ENCODE measurements at regions not wholly inside any gene's neighbourhood (a gene's known extent, or its start where the extent isn't known, plus 50 kb on each side); places are given as distances from the start of the nearest gene placed in this dataset.
A peak's percentile ranks its signal among the peaks of the same experiment; 100 is the strongest.
"Not testable (repeated sequence)": the region's sequence is repeated elsewhere in the genome, so short reads cannot be mapped to it uniquely, and the experiment has no call there.

GRCh38 chr7:33781796-33782195, 123.5 kb upstream of the BMPER start:
- DNase-seq (ENCODE audit: low read depth, low spot score): no peak

DNA sequence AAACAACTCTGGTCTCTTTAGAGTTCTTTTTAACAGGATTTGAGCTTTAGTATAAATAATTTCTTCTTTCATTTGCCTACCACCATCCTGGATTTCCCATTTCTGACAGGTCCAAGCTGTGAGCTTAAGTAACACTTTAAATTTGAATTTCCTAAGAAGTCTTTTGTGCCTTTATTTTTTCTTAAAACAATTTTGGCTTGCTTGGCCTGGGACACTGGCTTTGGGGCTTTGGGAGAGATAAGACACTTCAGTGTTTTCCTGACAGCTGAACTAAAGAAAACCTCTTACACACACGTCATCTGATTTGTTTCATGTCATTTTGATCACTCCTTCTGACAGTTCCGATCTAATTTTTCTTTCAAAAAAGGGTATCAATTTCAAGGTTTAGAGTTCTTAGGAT, 121.3 kb upstream of the BMPER start:
- no peak for DNase-seq (ENCODE audit: low read depth, low spot score)

- no peak for DNase-seq (ENCODE audit: low read depth, low spot score)
Observed at GRCh38 chr7:33788531-33788930, 116.8 kb upstream of the BMPER start.

- no peak for DNase-seq (ENCODE audit: low read depth, low spot score)
Observed at GRCh38 chr7:33789871-33790630, 115.3 kb upstream of the BMPER start.

DNA sequence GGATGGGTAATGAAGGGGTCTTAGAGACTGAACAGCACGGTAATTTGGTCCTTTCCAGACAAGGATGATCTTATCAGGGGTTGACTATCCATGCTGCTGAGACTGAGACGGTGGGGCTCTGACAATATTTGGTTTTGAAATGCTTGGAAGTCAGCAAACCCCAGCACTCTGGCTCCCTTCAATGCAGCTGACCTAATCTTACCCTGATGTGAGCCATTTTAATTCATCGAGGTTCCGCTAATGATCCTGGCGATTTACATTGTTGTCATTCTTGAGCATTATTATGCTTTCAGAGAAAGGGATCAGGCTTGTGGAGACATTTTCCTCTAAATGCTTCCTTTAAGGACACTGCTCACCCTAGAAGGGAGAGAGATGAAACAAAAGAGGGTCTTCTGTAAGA, 114.6 kb upstream of the BMPER start:
- DNase-seq (ENCODE audit: low read depth, low spot score): peak; percentile 31

GRCh38 chr7:33792041-33792440, 113.3 kb upstream of the BMPER start:
- DNase-seq (ENCODE audit: low read depth, low spot score): no peak

- DNase-seq (ENCODE audit: low read depth, low spot score): no peak
Observed at GRCh38 chr7:33792547-33793105, 112.7 kb upstream of the BMPER start.

GRCh38 chr7:33793616-33794015, 111.7 kb upstream of the BMPER start:
- DNase-seq (ENCODE audit: low read depth, low spot score): no peak

GRCh38 chr7:33794419-33794818, 110.9 kb upstream of the BMPER start:
- DNase-seq (ENCODE audit: low read depth, low spot score): no peak

DNA sequence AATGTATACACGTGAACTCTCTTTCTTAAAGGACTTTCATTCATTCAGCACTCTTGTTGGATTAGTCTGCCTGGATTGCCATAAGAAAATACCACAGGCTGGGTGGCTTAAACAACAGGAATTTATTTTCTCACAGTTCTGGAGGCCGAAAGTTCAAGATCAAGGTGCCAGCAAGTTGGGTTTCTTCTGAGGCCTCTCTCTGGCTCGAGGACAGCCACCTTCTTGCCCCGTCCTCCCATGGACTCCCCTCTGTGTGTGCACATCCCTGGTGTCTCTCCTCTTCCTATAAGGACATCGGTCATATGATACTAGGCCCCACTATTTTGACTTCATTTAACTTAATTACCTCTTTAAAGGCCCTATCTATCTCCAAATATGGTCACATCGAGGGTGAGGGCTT, 110.4 kb upstream of the BMPER start:
- no peak for DNase-seq (ENCODE audit: low read depth, low spot score)

DNA sequence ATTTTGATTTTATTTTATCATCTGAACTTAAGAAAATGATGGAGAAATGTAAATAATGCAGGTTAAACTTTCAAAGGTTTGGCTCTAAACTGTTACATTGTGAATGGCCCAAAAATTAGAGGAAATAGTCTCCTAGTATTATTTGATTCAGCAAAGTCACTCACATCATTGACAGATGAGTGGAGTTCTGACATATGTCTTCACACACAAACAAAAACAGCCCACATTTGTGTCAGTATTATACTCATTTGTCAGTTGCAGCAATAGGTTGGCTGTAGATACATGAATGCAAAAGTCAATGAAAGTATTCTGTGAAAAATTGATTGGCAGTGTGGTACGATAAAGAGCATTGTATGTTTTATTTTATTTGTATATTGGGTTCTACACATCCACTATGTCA, 108.8 kb upstream of the BMPER start:
- no peak for DNase-seq (ENCODE audit: low read depth, low spot score)

DNA sequence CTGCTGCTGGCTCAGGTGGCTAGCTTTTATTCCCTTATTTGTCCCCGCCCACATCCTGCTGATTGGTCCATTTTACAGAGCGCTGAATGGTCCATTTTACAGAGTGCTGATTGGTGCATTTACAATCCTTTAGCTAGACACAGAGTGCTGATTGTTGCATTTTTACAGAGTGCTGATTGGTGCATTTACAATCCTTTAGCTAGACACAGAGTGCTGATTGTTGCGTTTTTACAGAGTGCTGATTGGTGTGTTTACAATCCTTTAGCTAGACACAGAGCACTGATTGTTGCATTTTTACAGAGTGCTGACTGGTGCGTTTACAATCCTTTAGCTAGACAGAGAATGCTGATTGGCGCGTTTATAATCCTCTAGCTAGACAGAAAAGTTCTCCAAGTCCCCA, 107.8 kb upstream of the BMPER start:
- DNase-seq (ENCODE audit: low read depth, low spot score): not testable (repeated sequence)

GRCh38 chr7:33798686-33799325, 106.5 kb upstream of the BMPER start:
- DNase-seq (ENCODE audit: low read depth, low spot score): peak; percentile 71

DNA sequence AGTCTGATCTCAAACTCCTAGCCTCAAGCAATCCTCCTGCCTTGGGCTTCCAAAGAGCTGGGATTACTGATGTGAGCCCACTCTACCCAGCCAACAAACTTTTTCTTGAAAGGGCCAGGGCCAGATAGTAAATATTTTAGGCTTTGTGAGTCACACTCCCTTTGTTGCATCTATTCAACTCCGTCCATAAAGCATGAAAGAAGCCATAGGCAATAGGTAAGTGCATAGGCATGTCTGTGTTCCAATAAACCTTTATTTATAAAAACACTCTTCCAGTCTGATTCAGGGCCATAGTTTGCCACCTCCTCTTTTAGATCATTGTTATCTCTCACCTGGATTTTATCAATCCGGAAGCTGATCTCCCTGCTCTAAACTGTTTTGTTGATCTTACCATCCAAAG, 105.6 kb upstream of the BMPER start:
- DNase-seq (ENCODE audit: low read depth, low spot score): no peak

GRCh38 chr7:33802600-33802999, 102.7 kb upstream of the BMPER start:
- DNase-seq (ENCODE audit: low read depth, low spot score): no peak

GRCh38 chr7:33804140-33804660, 101.1 kb upstream of the BMPER start:
- DNase-seq (ENCODE audit: low read depth, low spot score): peak; percentile 18

- DNase-seq (ENCODE audit: low read depth, low spot score): peak; percentile 17
Observed at GRCh38 chr7:33805630-33806233, 99.6 kb upstream of the BMPER start.

- DNase-seq (ENCODE audit: low read depth, low spot score): peak; percentile 71
Observed at GRCh38 chr7:33806298-33807154, 98.8 kb upstream of the BMPER start.

- no peak for DNase-seq (ENCODE audit: low read depth, low spot score)
Observed at GRCh38 chr7:33807155-33807530, 98.2 kb upstream of the BMPER start.

- DNase-seq (ENCODE audit: low read depth, low spot score): peak; percentile 70
Observed at GRCh38 chr7:33807779-33808482, 97.4 kb upstream of the BMPER start.

DNA sequence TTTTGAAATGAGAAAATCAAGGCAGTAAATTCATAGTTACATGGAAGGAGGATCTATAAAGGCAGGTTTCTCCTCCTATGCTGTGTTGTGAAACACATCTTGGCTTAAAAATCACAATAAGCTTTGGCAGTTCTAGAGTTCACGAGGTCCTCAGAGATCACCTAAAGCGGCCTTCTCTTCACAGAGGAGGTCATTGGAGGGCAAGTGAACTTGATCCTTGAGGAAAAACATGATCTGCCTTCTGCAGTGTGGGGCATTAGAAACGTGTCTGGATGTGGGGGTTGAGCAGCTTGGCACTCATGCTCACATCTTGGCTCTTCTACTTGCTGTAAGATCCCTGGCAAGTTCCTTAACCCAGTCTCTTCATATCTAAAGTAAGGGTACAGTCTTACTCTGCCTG, 96.1 kb upstream of the BMPER start:
- no peak for DNase-seq (ENCODE audit: low read depth, low spot score)
